NB4 (cell line): ENCODE measurements at regions not wholly inside any gene's neighbourhood (a gene's known extent, or its start where the extent isn't known, plus 50 kb on each side); places are given as distances from the start of the nearest gene placed in this dataset.

Source experiments
- DNase-seq: peaks from one replicate; pipeline ENCODE4 v3.0.0; 2010; ENCODE audit warnings: low read depth
- H3K4me3 ChIP-seq: one replicate; pipeline ENCODE4 v1.5.1; 2011; ENCODE audit warnings: mild to moderate bottlenecking, low read depth, low read length, moderate library complexity
- MYC ChIP-seq: IDR thresholded peaks from 2 replicates; pipeline ENCODE4 v1.6.1; 2011; ENCODE audit warnings: low read depth, low read length
- POLR2A ChIP-seq: IDR thresholded peaks from 2 replicates; pipeline ENCODE4 v1.6.1; 2011; ENCODE audit warnings: mild to moderate bottlenecking; ENCODE audit not compliant: insufficient read length; ENCODE audit errors: extremely low read depth
- TF ChIP-seq, protein P1 (sequence below): IDR thresholded peaks from one replicate; pipeline ENCODE4 v1.5.1; 2012; ENCODE audit warnings: low read depth, low read length
- TF ChIP-seq, protein P2 (sequence below): IDR thresholded peaks from 2 replicates; pipeline ENCODE4 v1.6.1; 2011; ENCODE audit warnings: low read depth, low read length

DNA sequence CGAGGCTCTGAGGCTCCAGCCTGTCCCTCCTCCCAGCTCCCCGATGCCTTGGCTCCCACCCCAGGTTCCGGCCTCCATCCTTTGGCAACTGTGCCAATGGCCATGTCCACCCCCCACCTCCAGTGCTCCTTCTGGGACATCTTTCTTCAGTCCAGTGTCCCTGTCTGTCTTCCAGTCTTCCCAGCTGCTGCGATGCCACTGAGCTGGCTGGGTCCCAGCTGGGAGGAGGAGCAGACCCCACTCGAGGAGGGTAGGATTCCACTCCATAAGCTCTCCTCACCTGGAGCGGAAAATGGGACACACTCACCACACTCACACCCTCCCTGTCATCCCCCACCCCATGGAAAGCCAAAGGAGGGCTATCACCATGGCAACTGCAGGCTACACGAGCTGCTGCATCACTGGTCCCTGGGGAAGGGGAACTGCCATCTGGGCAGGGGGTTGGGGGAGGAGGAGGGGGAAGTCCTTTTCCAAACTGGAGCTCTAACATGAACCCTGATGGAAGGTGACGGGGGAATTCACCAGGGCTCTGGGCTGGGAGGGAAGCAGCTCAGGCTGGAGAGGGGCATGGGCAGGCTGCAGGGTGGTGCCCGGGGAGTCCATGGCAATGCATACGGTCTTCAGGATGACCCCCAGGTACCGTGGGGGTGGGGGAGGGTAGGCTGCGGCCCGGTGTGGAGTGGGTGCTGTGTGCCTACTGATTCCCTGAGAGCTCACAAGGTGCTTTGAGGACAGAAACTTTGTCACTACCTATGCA lies 94.3 kb downstream of the LRRC74A start:
- TF ChIP-seq POLR2A, result no peak
- no peak for TF ChIP-seq MYC
- TF ChIP-seq, protein P1, sequence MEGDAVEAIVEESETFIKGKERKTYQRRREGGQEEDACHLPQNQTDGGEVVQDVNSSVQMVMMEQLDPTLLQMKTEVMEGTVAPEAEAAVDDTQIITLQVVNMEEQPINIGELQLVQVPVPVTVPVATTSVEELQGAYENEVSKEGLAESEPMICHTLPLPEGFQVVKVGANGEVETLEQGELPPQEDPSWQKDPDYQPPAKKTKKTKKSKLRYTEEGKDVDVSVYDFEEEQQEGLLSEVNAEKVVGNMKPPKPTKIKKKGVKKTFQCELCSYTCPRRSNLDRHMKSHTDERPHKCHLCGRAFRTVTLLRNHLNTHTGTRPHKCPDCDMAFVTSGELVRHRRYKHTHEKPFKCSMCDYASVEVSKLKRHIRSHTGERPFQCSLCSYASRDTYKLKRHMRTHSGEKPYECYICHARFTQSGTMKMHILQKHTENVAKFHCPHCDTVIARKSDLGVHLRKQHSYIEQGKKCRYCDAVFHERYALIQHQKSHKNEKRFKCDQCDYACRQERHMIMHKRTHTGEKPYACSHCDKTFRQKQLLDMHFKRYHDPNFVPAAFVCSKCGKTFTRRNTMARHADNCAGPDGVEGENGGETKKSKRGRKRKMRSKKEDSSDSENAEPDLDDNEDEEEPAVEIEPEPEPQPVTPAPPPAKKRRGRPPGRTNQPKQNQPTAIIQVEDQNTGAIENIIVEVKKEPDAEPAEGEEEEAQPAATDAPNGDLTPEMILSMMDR, result no peak
- TF ChIP-seq, protein P2, sequence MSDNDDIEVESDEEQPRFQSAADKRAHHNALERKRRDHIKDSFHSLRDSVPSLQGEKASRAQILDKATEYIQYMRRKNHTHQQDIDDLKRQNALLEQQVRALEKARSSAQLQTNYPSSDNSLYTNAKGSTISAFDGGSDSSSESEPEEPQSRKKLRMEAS, result no peak
- DNase-seq, result peak; percentile 52
- no peak overlapping the region for H3K4me3 ChIP-seq

DNA sequence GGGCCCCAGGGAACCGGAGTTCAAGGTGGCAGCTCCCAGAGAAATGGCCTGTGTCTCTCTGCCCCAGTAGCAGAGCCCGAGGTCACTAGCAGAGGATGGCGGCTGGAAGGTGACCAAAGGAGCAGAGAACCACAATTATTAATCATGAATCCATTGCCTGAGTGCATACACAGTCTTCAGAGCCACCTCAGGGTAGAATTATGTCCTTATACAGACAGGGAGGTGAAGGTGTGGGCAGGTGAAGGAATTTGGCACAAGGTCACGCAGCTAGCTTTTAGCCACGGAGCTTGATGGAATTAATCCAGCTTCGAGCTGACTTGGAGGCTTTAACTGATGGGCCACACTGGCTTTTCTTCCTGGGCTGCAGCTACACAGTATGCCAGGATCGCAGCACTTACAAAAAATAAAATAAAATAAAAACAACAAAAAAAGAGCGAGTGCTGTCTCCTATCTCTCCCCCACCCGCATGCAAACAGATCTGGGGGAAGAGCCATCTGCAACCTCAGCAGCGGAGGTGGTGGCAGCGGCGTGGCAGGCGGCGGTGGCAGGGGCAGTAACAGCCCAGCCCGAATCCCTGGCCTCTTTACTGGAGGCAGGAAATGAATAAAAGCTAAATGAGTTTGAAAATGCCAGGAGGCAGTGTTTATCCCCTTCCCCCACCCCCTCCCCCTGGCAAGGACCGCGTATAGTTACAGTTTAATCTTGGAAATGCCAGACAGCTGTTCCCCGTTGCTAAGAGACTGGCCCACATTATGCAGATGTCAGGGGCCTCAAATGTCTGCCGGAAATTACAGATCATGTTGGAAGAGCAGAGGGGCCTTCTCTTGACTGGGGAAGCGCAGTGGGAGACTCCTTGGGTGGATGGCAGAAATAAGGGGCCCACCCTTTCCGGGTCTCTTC lies 93.5 kb downstream of the LRRC74A start:
- TF ChIP-seq, protein P1, result no peak
- TF ChIP-seq MYC, result no peak
- TF ChIP-seq, protein P2, result no peak
- TF ChIP-seq POLR2A, result no peak
- no peak overlapping the region for H3K4me3 ChIP-seq
- peak; percentile 30 for DNase-seq
